Upper lobe of left lung (tissue), 4 donors: ENCODE measurements at regions not wholly inside any gene's neighbourhood (a gene's known extent, or its start where the extent isn't known, plus 50 kb on each side); places are given as distances from the start of the nearest gene placed in this dataset.

ENCODE experiments used
- POLR2A ChIP-seq, 4 donors: fragments of 450-650 bp; IDR thresholded peaks; one replicate each; pipeline ENCODE4 v1.5.1; 2016 to 2017; ENCODE audit warnings: antibody characterized with exemption in 4 of 4, mild to moderate bottlenecking in 2 of 4
- POLR2AphosphoS5 ChIP-seq, 2 donors: sonication (generic); formaldehyde crosslinking; IDR thresholded peaks; one replicate each; pipeline ENCODE4 v1.5.1; 2017; ENCODE audit warnings: antibody characterized with exemption in 2 of 2

DNA sequence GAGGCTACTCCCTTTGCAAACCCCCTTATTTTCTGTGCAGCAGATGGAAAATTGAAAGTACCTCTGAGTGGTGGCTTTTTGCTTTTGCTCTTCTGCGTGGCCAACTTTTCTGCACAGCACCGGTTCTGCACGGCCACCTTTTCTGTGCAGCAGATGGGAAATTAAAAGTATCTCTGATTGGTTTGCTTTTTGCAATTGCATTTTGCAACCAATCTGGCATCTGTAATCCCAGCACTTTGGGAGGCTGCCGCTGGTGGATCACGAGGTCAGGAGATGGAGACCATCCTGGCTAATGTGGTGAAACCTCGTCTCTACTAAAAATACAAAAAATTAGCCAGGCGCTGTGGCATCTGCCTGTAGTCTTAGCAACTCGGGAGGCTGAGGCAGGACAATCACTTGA is 79.5 kb upstream of the CHMP2B start:
- TF ChIP-seq POLR2A (IDR thresholded peaks at IDR 0.05): no peak
- TF ChIP-seq POLR2AphosphoS5 (IDR thresholded peaks at IDR 0.05): no peak
